ENCODE measurements at regions not wholly inside any gene's neighbourhood (a gene's known extent, or its start where the extent isn't known, plus 50 kb on each side); places are given as distances from the start of the nearest gene placed in this dataset.

DNA sequence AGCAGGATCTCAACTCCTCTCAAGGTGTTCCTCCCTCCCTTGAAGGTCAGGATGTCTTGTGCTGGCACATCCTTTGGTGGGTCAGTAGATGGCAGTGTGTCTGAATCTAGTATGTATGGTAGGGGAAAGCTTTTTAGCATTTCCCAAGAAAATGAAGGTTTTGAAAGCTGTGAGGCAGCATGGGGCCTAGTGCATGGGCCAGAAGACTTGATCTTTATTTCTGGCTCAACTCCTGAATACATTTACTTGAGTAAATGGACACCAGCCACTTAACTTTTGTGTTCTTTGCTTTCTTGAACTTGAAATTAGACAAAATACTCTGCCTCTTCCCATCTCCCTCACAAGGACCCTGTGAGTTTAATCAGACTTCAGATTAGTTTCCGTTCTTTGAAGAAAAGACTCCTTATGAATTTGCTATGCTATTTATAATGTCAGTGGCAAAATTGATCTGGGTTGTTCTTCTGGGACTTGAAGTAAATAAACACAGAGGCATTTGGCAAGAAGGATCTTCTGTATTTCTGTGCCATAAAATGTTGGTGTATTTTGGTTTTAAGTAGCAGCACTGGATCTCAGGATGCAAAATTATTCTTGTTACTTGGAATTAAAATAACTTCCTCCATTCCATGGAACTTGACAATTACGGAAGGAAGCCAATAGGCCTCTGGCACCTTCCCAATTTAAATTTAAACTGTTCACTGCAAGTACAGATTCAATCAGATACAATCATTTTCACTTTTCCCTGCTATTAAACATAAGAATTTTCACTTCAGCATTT is 288.8 kb downstream of the CASP12 start:
- TF ChIP-seq FOXP1 (CRISPR knock-in tag; IDR thresholded peaks at IDR 0.05) = no peak
- TF ChIP-seq NFE2L1 (tag; IDR thresholded peaks at IDR 0.05; ENCODE audit: borderline replicate concordance, low read depth) = no peak
- no peak for TF ChIP-seq ZNF584 (CRISPR knock-in tag; IDR thresholded peaks at IDR 0.05; ENCODE audit: low read depth)
- no peak for TF ChIP-seq TRIM25 (IDR thresholded peaks at IDR 0.05; ENCODE audit: borderline replicate concordance)
- no peak for TF ChIP-seq RAD21 (CRISPR knock-in tag; conservative IDR thresholded peaks at IDR 0.05 in 1 of 2, IDR thresholded peaks at IDR 0.05 in 1 of 2)
- no peak for TF ChIP-seq NFIC (IDR thresholded peaks at IDR 0.05)

All from K562 (cell line).